ENCODE measurements at regions not wholly inside any gene's neighbourhood (a gene's known extent, or its start where the extent isn't known, plus 50 kb on each side); places are given as distances from the start of the nearest gene placed in this dataset.

DNA sequence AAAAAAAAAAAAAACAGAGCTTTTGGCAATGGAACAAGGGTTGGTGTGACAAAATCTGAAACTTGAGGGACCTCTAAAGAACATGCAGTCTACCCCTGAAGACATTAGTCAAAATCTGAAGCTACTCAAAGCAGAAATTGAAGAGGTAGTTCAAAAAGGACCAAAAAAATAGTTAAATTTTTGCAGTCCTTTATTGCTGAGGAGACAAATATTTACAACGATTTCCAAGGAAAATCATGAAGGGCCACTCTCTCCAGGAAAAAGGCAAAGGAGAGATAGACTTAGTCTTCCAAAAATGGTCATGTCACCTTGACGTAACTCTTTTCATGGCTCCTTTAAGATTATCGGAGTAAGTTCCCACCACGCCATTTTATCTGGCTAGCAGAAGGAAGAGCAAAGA lies 452.0 kb downstream of the XIRP2 start:
- H3K27me3 Mint-ChIP-seq: no peaks in the 10 kb centered on the region
- DNase-seq (ENCODE audit: extremely low spot score, unreplicated experiment): no peak
- H3K9me3 Mint-ChIP-seq: no peaks in the 10 kb centered on the region
- H3K4me3 Mint-ChIP-seq: no peak overlapping the region
- TF ChIP-seq, protein P1, sequence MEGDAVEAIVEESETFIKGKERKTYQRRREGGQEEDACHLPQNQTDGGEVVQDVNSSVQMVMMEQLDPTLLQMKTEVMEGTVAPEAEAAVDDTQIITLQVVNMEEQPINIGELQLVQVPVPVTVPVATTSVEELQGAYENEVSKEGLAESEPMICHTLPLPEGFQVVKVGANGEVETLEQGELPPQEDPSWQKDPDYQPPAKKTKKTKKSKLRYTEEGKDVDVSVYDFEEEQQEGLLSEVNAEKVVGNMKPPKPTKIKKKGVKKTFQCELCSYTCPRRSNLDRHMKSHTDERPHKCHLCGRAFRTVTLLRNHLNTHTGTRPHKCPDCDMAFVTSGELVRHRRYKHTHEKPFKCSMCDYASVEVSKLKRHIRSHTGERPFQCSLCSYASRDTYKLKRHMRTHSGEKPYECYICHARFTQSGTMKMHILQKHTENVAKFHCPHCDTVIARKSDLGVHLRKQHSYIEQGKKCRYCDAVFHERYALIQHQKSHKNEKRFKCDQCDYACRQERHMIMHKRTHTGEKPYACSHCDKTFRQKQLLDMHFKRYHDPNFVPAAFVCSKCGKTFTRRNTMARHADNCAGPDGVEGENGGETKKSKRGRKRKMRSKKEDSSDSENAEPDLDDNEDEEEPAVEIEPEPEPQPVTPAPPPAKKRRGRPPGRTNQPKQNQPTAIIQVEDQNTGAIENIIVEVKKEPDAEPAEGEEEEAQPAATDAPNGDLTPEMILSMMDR (conservative IDR thresholded peaks at IDR 0.05): no peak
- no peak overlapping the region for H3K27ac Mint-ChIP-seq
- no peaks in the 10 kb centered on the region for H3K36me3 Mint-ChIP-seq
- peaks cover 6% of the 10 kb centered on the region for H3K4me1 Mint-ChIP-seq (ENCODE audit: unreplicated experiment)

DNA sequence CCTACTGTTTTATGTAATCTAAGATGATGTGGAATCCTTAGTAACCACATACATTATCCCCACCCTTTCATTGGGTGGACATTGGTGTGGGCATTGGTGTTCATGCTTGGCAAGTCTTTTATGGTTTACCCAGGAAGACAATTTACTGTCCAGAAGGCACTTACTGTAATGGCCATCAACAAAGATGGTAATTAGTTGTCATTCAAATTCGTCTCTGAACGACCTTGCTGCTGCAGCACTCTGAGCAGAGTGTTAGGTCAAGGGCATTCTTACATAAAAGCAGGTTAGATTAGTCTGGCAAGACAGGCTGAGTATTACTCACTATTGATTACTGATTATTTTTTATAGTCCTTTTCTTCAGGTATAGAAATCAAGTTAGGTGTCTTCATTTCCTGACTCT lies 447.9 kb downstream of the XIRP2 start:
- H3K9me3 Mint-ChIP-seq: no peaks in the 10 kb centered on the region
- H3K4me3 Mint-ChIP-seq: no peak overlapping the region
- no peaks in the 10 kb centered on the region for H3K36me3 Mint-ChIP-seq
- TF ChIP-seq, protein P1 (conservative IDR thresholded peaks at IDR 0.05): no peak
- no peak overlapping the region for H3K27ac Mint-ChIP-seq
- peaks cover 7% of the 10 kb centered on the region for H3K4me1 Mint-ChIP-seq (ENCODE audit: unreplicated experiment)
- no peak for DNase-seq (ENCODE audit: extremely low spot score, unreplicated experiment)
- H3K27me3 Mint-ChIP-seq: no peaks in the 10 kb centered on the region

DNA sequence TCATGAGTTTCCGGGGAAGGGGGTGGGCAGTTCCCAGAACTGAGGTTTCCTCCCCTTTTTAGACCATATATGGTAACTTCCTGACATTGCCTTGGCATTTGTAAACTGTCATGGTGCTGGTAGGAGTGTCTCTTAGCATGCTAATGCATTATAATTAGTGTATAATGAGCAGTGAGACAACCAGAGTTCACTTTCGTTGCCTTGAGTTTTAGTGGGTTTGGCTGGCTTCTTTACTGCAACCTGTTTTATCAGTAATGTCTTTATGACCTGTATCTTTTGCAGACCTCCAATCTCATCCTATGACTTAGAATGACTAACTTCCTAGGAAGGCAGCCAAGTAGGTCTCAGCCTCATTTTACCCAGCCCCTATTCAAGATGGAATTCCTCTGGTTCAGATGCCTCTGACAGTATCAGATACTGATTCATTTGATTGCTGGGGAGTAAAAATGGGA lies 447.3 kb downstream of the XIRP2 start:
- no peak for DNase-seq (ENCODE audit: extremely low spot score, unreplicated experiment)
- peaks cover 7% of the 10 kb centered on the region for H3K4me1 Mint-ChIP-seq (ENCODE audit: unreplicated experiment)
- no peak overlapping the region for H3K4me3 Mint-ChIP-seq
- H3K27ac Mint-ChIP-seq: no peak overlapping the region
- TF ChIP-seq, protein P1 (conservative IDR thresholded peaks at IDR 0.05): no peak
- no peaks in the 10 kb centered on the region for H3K27me3 Mint-ChIP-seq
- H3K36me3 Mint-ChIP-seq: no peaks in the 10 kb centered on the region
- no peaks in the 10 kb centered on the region for H3K9me3 Mint-ChIP-seq

DNA sequence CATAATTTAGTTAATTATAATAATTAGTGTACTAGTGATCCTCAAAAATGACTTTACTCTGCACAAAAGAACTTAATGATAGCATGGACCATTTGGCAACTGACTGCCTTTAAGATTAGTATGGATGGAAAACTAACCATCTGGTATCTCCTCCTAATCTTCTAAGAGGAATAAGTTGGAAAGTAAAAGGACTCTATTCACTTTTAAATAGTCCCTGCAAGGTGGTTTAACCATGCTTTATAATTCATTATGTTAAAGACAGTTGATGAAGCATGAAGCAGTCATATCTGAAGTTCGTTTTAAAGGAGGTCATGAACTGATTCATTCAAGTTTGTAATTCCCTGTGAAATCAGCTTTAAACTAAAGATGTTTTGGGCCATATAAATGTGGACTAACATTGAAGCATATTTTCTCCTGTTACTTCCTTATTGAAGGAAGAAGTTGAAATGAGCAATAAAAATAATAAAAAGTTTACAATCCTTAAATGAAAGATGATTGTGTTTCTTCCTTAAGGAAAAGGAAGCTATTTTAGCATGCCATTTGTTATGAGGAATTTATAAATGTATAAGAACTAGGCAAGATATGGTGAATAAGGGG lies 446.0 kb downstream of the XIRP2 start:
- DNase-seq (ENCODE audit: extremely low spot score, unreplicated experiment): no peak
- Mint-ChIP-seq H3K9me3 (no peaks in the 10 kb centered on the region), H3K4me1 (ENCODE audit: unreplicated experiment) (peaks cover 7% of the 10 kb centered on the region), H3K4me3 (no peak overlapping the region), H3K27me3 (no peaks in the 10 kb centered on the region), H3K27ac (no peak overlapping the region), H3K36me3 (no peaks in the 10 kb centered on the region)
- TF ChIP-seq, protein P1 (conservative IDR thresholded peaks at IDR 0.05): no peak

DNA sequence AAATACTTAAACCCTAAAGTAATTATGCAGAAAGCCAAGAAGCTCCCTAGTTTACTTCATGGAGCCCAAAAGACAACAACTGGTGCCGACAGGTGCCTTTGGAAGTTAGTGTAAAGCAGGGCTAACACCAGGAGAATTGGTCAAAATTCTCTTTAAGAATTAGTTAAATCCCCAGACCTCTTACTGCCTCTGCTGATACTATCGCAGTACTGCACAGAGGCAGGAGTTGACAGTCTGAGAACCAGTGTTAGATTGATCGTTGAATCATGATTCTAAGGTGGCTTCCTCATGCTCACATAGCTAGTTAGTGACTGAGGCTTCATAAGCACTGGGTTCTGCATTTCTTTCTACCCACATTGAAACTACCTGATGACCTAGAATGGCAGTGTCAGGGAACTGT lies 445.0 kb downstream of the XIRP2 start:
- Mint-ChIP-seq H3K27ac (no peak overlapping the region), H3K27me3 (no peaks in the 10 kb centered on the region), H3K4me3 (no peak overlapping the region), H3K4me1 (ENCODE audit: unreplicated experiment) (peaks cover 7% of the 10 kb centered on the region), H3K36me3 (no peaks in the 10 kb centered on the region), H3K9me3 (no peaks in the 10 kb centered on the region)
- DNase-seq (ENCODE audit: extremely low spot score, unreplicated experiment): no peak
- TF ChIP-seq, protein P1 (conservative IDR thresholded peaks at IDR 0.05): peak; percentile 40

DNA sequence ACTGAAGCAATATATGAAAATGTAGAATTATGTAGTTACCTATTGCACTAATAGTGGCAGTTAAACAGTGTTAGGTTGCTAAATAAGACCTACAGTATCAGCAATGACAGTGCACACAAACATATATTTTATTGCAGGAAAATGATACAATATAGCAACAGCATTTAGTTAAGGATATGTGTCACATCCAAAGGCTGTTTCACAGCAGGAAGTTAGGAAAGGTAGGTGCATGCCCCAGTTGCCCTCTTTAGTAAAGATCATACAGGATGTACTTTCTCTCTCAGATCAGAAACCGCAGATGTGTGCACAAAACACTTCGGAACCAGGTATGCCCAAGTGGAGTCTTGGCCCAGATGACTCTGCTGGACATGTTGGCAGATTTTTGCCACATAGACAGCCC lies 444.1 kb downstream of the XIRP2 start:
- Mint-ChIP-seq H3K4me3 (no peak overlapping the region), H3K36me3 (no peaks in the 10 kb centered on the region), H3K27ac (no peak overlapping the region), H3K27me3 (no peaks in the 10 kb centered on the region), H3K4me1 (ENCODE audit: unreplicated experiment) (peaks cover 7% of the 10 kb centered on the region), H3K9me3 (no peaks in the 10 kb centered on the region)
- no peak for DNase-seq (ENCODE audit: extremely low spot score, unreplicated experiment)
- TF ChIP-seq, protein P1 (conservative IDR thresholded peaks at IDR 0.05): no peak
